NCI-H524 treated with DMSO at 0.1 percent for 48 hours (cell line): ENCODE measurements at regions not wholly inside any gene's neighbourhood (a gene's known extent, or its start where the extent isn't known, plus 50 kb on each side); places are given as distances from the start of the nearest gene placed in this dataset.
"Not testable (repeated sequence)": the region's sequence is repeated elsewhere in the genome, so short reads cannot be mapped to it uniquely, and the experiment has no call there.

ENCODE experiments used
- DNase-seq: peaks from one replicate; lab custom pipeline; 2025; lab: John Stamatoyannopoulos, UW

DNA sequence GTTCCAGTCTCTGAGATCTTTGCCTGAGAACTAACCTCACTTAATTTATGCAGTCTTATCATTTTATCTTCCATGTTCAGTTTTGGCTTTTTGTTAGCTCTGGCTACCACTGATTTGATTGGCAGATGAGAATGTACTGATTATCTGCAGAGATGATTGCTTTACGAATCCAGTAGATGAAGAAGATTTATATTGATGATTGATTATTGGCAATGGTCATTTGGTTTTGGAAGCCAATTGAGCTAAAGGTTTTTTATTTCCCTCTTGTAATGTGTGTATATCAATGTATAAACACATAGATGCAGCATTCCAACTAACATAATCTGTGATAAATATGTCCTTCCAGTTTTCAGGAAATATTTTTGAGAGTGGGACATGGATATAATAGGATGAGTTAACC is 763.6 kb downstream of the CDH11 start:
- no peak for DNase-seq

GRCh38 chr16:64356267-64356666 is 765.6 kb downstream of the CDH11 start:
- DNase-seq = no peak

GRCh38 chr16:64352246-64352645 is 769.6 kb downstream of the CDH11 start:
- no peak for DNase-seq

- DNase-seq = no peak
These were observed 770.7 kb downstream of the CDH11 start for GRCh38 chr16:64351121-64351520.

DNA sequence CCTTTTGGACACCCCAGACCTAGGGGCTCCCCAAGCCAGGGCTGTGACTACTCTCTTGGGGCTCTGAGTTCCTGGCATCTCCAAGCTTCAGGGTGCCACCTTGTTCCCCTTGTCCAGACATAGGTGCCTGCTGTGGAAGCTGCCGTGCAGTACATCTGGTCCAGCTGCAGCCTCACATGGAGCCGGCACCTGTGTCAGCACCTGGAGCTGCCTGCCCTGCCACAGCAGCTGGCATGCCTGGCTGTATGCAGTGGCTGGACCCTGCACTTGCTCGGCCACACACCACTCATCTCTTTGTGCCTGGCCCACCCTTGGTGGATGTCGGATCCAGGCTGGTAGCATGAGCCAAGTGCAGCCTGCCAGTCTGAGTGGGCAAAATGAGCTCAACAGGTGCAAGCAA is 775.8 kb downstream of the CDH11 start:
- no peak for DNase-seq

DNA sequence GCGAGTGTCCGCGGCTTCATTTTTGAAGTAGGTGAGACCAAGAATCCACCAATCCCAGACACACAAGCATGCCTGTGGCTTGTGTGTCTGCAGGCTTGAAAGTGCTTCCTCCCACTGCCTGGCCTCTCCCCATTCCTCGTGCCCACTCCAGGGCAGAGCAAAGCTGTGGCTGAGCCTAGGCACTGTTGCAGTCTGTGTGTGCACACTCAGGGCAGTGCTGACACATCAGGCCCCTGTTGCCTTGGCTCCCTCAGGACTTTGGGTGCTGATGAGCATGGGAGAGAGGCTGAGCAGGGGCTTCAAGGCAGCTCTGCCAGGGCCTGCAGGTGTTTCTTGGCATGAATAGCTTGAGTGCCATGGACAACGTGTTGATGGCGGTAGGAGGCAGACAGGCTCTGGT is 776.7 kb downstream of the CDH11 start:
- no peak for DNase-seq

DNA sequence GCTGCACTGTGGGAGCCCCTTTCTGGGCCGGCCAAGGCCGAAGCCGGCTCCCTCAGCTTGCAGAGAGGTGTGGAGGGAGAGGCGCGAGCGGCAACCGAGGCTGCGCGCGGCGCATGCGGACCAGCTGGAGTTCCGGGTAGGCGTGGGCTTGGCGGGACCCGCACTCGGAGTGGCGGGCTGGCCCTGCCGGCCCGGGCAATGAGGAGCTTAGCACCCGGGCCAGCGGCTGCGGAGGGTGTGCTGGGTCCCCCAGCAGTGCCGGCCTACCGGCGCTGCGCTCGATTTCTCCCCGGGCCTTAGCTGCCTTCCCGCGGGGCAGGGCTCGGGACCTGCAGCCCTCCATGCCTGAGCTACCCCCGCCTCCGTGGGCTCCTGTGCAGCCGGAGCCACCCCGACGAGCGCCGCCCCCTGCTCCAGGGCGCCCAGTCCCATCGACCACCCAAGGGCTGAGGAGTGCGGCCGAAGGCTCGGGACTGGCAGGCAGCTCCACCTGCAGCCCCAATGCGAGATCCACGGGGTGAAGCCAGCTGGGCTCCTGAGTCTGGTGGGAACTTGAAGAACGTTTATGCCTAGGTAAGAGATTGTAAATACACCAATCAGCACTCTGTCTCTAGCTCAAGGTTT is 777.9 kb downstream of the CDH11 start:
- not testable (repeated sequence) for DNase-seq

GRCh38 chr16:64343061-64343819 is 778.6 kb downstream of the CDH11 start:
- no peak for DNase-seq

GRCh38 chr16:64341336-64341735 is 780.5 kb downstream of the CDH11 start:
- not testable (repeated sequence) for DNase-seq

DNA sequence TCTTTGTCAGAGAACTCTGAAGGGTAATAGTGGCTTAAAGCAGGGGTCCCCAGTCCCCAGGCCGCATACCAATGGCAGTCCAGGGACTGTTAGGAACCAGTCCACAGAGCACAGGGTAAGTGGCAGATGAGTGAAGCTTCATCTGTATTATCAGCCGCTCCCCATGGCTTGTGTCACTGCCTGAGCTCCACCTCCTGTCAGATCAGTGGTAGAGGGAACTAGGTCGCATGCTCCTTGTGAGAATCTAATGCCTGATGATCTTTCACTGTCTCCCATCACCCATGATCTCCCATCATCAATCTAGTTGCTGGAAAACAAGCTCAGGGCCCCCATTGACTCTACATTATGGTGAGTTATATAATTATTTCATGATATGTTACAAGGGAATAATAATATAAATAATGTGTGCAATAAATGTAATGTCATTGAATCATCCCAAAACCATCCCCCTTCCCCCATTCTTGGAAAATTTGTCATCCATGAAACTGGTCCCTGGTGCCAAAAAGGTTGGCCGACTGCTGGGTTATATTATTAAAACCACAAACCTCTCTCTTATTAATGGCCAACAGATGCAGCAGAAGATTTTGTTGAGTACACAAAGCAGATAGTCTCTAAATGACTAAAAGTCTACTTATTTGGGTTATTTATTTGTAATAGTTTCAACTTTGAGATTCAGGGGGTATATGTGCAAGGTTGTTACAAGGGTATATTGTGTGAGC is 782.7 kb downstream of the CDH11 start:
- DNase-seq = no peak

DNA sequence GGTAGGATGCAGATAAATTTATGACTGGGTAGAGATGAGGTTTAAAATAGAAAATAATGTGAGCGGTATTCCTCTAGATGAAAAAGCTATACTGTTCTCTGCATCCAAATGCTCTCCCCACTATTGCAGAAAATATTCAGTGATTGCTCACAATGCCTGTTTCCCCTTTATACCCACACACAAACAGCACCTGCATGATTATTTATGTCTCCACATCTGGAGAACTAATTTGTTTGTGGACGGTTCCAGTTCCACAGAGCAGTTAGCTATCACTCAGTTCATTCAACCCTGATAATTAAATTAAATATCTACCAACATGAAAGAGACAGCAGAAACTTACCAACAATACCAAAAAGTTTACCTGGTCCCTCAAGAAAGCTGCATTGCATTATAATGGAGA is 800.0 kb downstream of the CDH11 start:
- no peak for DNase-seq

- DNase-seq = no peak
These were observed 800.8 kb downstream of the CDH11 start for GRCh38 chr16:64321066-64321465.

DNA sequence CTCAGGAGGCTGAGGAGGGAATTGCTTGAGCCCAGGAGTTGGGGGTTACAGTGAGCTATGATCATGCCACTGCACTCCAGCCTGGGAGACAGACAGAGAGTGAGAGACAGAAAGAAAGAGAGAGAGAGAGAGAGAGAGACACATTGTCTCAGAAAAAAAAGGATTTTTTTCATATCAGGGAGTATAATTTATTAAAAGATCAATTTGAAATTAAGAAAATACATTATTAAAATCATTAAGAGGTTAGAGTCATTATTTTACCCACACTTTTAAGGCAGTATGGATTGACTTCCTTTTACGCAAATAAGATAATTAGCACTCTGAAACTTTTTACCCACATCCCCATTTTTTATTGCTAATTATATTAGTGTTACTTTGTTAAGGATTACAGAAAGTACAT is 804.3 kb downstream of the CDH11 start:
- no peak for DNase-seq

- DNase-seq = no peak
These were observed 808.1 kb downstream of the CDH11 start for GRCh38 chr16:64313726-64314125.

DNA sequence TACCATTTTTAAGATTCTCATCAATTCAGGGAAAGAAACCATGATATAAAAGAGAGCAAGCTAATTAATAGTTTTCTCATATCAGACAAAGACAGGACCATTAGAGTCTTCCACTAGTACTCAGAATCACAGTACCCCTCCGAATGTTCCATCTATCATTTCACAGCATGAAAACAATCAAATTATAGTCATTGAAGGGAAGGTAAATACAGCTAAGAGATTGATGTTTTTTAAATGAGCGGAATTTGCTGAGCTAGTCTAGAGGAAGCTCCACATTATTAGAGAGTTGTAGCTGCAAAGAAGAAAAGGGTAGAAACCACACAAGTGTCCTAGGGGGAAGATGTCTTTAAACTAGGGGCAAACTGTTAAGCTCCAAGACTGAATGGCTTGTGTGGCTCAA is 808.9 kb downstream of the CDH11 start:
- no peak for DNase-seq

DNA sequence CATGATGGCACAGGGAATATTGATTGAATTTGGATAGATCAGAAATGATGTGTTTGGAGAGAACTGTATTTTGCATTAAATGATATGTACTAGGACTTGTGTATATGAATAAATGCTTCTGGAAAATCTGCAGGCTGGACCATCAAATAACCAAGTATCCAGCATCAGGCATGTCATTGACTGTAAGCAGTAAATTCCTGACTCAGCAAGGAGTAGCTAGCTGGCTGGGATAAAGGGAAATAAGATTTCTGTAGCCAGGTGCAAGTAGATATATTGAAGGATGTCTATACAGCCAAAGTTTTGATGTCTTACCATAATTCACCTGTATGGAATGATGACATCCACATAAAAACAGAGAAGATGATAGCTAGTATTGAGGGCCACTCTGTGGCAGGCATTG is 809.6 kb downstream of the CDH11 start:
- DNase-seq = no peak

DNA sequence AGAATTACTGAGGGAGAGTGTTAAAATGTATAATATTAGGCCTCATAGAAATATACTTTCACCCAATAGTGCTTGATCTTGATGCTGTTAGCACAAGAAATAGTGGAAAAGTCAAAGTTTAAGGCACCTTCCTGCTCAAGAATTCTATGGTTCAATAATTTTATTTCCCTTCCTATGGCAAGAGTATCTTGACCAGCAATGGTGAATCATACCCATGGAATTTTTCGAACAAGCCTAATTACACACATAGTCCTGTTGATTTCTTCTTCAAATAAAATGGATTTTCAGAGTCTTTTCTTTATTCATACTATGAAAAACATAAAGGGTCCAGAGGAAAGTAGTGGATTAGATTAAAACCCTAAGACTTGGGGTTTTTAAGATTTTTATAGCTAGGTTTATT is 810.6 kb downstream of the CDH11 start:
- DNase-seq = no peak

DNA sequence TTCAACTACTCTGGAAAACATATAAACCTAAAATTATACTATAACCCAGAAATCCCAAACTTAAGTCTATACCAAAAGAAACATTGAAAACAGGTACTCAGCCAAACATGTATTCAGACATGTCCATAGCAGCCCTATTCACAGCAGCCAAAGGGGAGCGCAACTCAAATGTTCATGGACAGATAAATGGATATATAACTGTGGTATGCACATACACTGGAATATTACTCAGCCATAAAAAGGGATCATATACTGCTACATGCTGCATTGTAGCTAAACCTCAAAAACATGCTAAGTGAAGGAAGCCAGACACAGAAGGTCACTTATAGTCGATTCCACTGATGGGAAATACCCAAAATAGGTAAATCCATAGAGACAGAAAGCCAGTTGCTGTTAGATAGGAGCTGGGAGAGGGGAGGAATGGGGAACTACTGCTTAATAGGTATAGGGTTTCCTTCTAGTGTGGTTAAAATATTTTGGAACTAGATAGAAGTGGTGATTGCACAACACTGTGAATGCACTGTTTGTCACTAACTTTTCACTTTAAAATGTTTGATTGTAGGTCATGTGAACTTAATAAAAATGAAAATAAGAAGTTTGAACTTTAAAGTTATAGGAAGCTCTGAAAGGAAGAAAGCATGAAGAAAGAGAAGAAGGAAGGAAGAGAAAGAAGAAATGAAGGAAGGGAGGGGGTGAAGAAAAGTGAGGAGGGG is 812.3 kb downstream of the CDH11 start:
- DNase-seq = no peak

GRCh38 chr16:64308721-64309120 is 813.1 kb downstream of the CDH11 start:
- DNase-seq = no peak

DNA sequence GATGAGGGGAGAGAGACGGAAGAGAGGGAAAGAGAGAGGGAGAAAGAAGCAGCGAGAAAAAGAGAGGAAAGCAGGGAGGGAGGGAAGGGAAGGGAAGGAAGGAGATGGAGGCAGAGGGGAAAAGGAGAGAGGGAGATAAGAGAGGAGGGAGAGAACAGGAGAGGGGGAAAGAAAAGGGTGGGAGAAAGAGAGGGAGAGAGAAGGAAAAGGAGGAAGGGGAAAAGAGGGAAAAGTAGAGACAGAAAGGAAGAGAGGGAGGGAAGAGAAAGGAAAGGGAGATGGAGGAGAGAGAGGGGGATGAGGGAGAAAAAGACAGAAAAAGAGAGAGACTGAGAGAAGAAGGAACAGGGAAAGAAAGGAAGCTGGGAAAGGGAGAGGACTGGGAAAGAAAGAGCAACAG is 814.4 kb downstream of the CDH11 start:
- no peak for DNase-seq

DNA sequence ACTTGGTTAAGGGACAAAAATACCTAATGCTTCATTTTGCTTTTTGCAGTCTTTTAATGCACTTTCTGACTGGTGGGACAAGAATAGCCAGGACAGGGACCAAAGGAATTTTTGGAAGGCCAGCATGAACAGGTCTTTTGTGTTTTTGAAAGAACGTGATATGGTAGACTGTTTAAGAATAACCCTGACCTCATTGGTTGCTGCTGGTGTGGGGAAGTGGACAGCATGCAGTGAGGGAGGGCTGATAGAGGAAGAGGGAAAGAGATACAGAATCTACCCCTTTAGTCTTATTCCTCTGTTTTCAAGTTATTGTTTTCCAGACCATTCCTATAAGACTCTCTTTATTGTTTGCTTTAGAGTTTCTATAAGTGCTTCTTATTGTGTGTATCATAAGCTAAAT is 816.2 kb downstream of the CDH11 start:
- no peak for DNase-seq

DNA sequence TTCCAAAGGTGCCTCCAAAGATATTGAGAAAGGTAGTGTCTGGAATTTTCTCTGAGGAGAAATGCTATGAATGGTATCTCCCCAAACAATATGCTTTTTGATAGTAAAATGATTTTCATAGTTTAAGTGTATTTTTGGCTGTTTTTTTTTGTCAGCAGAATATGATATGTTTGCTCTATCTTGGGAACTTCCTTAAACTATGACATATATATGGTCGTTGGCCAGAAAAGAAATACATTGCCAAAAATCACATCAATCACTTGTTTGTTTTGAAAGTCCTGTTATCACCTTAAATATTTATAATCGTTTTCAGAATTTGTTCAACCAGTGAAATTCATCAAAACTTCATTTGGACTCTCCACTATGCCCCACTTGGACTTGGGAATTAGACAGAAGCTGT is 816.9 kb downstream of the CDH11 start:
- no peak for DNase-seq

DNA sequence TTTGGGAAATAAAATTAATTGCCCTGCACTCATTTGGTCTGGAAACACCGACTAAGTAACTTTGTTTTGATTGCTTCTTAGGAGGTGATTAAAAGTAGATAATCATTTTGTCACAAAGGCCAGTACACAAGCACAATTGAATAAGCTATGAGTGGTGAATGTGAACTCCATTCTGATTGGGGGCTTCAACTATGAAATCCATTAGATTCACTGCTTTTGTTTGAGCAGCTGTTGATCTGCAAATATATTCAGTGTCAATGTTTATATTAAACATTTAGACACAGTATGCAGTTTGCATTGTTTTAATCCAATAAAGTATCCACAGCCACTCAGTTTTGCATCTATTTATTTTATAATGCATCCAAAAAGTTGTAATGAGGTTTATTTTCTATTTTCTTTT is 817.5 kb downstream of the CDH11 start:
- no peak for DNase-seq
